HG03575 (cell line): ENCODE measurements at regions not wholly inside any gene's neighbourhood (a gene's known extent, or its start where the extent isn't known, plus 50 kb on each side); places are given as distances from the start of the nearest gene placed in this dataset.
"Not testable (repeated sequence)": the region's sequence is repeated elsewhere in the genome, so short reads cannot be mapped to it uniquely, and the experiment has no call there.

Experiments
- ATAC-seq: cut with Tn5 transposase; IDR thresholded peaks from one replicate; pipeline ENCODE4 v1.9.1; 2021; ENCODE audit not compliant: unreplicated experiment, insufficient number of reproducible peaks, low FRiP score; ENCODE audit errors: extremely low read depth

GRCh38 chr5:66234241-66234640, 90.1 kb downstream of the SREK1 start:
- no peak for ATAC-seq

- ATAC-seq, result no peak
These were observed 94.3 kb downstream of the SREK1 start for GRCh38 chr5:66238435-66238834.

- ATAC-seq, result no peak
These were observed 94.9 kb downstream of the SREK1 start for GRCh38 chr5:66239034-66239433.

GRCh38 chr5:66241136-66241825, 97.2 kb downstream of the SREK1 start:
- ATAC-seq, result no peak

- ATAC-seq, result no peak
These were observed 98.1 kb downstream of the SREK1 start for GRCh38 chr5:66242050-66242715.

- no peak for ATAC-seq
These were observed 102.5 kb downstream of the SREK1 start for GRCh38 chr5:66246608-66247007.

GRCh38 chr5:66247176-66247960, 103.3 kb downstream of the SREK1 start:
- no peak for ATAC-seq

GRCh38 chr5:66248874-66249273, 104.8 kb downstream of the SREK1 start:
- no peak for ATAC-seq

- ATAC-seq, result no peak
These were observed 105.8 kb downstream of the SREK1 start for GRCh38 chr5:66249920-66250319.

GRCh38 chr5:66252849-66253248, 108.7 kb downstream of the SREK1 start:
- no peak for ATAC-seq

- no peak for ATAC-seq
These were observed 111.6 kb downstream of the SREK1 start for GRCh38 chr5:66255714-66256113.

GRCh38 chr5:66273121-66273520, 129.0 kb downstream of the SREK1 start:
- ATAC-seq, result no peak

- ATAC-seq, result no peak
These were observed 132.9 kb downstream of the SREK1 start for GRCh38 chr5:66276986-66277385.

GRCh38 chr5:66277981-66278380, 133.9 kb downstream of the SREK1 start:
- ATAC-seq, result no peak

- no peak for ATAC-seq
These were observed 137.2 kb downstream of the SREK1 start for GRCh38 chr5:66281294-66281693.

- ATAC-seq, result no peak
These were observed 140.7 kb downstream of the SREK1 start for GRCh38 chr5:66284588-66285342.

- no peak for ATAC-seq
These were observed 141.3 kb downstream of the SREK1 start for GRCh38 chr5:66285343-66285922.

- no peak for ATAC-seq
These were observed 147.7 kb downstream of the SREK1 start for GRCh38 chr5:66291771-66292170.

- not testable (repeated sequence) for ATAC-seq
These were observed 149.8 kb downstream of the SREK1 start for GRCh38 chr5:66293851-66294250.
